BE2C (cell line): ENCODE measurements at regions not wholly inside any gene's neighbourhood (a gene's known extent, or its start where the extent isn't known, plus 50 kb on each side); places are given as distances from the start of the nearest gene placed in this dataset.

Experiments used
- DNase-seq: peaks from one replicate; pipeline ENCODE4 v3.0.0-alpha.2; 2020
- H3K27me3 ChIP-seq: fragments of 250-450 bp; sonication (Bioruptor Pico); 2 replicates; pipeline ENCODE4 v1.5.1; 2020; ENCODE audit warnings: mild to moderate bottlenecking
- H3K36me3 ChIP-seq: fragments of 250-450 bp; sonication (Bioruptor Pico); 2 replicates; pipeline ENCODE4 v1.5.1; 2020; ENCODE audit warnings: mild to moderate bottlenecking
- H3K4me1 ChIP-seq: fragments of 250-450 bp; sonication (Bioruptor Pico); 2 replicates; pipeline ENCODE4 v1.5.1; 2020
- H3K4me3 ChIP-seq: 2 replicates; pipeline ENCODE4 v1.5.1; 2011; ENCODE audit warnings: low read depth, low read length
- H3K9me3 ChIP-seq: fragments of 250-450 bp; sonication (Bioruptor Pico); 2 replicates; pipeline ENCODE4 v1.5.1; 2020
- TF ChIP-seq, protein P1 (sequence below): IDR thresholded peaks from 2 replicates; pipeline ENCODE4 v1.5.1; 2012; ENCODE audit warnings: mild to moderate bottlenecking, low read depth, low read length

DNA sequence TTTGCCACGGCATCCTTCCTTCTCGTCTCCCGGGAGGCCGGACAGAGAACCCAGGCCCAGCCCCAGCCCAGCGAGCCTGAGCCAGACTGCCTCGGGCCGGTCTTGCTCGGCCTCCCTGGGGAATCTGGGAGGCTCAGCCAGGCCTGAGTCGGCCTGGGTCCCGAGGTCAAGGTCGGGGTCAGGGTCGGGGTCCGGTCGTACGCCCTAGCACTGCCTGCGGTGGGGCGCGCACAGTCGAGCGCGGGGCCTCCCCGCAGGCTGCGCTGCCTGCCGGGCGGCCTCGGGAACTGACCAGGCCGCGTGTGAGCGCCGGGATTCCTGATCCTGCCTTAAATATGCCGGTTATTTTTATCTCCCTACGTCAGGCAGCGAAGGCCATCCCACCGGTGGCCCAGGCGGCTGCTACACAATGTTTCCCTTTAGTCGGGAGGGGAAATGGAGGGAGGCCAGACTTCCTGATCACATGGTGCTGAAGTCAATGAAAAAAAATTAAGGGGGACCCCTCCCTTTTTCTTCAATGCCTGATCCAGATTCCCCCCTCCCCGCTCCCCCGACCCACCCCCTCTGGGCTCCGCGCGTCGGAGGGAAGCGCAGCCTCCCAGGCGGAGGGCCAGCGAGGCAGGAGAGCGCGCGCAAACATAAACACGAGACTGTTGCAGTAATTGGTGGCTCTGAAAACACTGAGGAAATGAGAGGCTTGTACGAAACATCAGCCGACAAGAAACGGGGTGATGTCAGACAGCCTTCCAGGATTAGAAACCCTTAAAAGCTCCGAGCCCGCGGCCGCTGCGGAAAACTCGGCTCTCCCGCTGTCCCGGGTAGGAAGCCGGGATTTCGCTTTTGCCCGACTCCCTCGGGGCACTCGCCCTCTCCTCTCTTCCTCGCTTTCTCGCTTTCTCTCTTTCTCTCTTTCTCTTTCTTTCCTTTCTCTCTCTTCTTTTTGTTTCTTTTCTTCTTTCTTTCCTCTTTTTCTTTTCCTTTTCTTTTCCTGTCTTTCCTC lies 148.2 kb upstream of the KLF4 start:
- no peaks in the 10 kb centered on the region for H3K9me3 ChIP-seq
- DNase-seq: peak; percentile 61
- H3K4me3 ChIP-seq: peak overlapping the region; percentile 71
- no peaks in the 10 kb centered on the region for H3K36me3 ChIP-seq
- TF ChIP-seq, protein P1, sequence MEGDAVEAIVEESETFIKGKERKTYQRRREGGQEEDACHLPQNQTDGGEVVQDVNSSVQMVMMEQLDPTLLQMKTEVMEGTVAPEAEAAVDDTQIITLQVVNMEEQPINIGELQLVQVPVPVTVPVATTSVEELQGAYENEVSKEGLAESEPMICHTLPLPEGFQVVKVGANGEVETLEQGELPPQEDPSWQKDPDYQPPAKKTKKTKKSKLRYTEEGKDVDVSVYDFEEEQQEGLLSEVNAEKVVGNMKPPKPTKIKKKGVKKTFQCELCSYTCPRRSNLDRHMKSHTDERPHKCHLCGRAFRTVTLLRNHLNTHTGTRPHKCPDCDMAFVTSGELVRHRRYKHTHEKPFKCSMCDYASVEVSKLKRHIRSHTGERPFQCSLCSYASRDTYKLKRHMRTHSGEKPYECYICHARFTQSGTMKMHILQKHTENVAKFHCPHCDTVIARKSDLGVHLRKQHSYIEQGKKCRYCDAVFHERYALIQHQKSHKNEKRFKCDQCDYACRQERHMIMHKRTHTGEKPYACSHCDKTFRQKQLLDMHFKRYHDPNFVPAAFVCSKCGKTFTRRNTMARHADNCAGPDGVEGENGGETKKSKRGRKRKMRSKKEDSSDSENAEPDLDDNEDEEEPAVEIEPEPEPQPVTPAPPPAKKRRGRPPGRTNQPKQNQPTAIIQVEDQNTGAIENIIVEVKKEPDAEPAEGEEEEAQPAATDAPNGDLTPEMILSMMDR: no peak
- no peaks in the 10 kb centered on the region for H3K4me1 ChIP-seq
- no peaks in the 10 kb centered on the region for H3K27me3 ChIP-seq

DNA sequence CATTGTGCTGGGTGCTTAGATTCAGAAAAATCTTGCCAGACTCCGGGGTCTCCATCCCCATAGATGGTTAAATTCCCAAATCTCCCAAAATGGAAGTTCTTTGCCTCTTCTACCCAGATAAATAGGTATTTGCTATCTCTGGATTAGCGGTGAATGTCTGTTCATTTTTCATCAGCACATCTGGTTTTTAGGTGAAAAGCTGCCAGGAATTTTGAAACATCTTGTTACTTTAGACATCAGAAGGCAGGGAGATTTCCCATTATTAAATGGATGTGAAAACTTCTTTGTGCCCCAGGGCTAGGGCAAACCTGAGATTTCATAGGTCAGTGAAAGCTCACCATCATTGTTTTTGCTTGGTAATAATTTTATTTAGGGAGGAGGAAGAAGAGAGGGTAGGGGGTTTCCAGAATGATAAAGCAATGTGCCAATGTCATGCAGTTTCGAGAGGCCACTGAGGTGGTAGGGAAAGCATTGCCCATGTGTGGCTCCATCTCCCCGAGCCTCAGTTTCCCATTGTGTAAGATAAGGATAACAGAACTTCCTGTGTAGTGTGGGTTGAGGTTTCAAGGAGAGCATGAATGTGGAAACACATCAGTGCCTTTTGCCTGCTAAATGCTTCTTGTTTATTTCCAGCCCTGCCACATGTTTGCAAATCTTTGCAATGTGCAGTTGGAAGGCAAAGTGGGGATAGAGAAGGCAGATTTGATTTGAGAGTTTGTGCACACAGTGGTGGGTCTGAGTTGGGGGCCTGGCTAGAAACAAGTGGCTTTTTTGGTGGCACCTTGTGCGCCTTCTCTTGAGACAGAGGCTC lies 147.2 kb upstream of the KLF4 start:
- TF ChIP-seq, protein P1: no peak
- Histone ChIP-seq H3K4me3 (no peak overlapping the region), H3K9me3 (no peaks in the 10 kb centered on the region), H3K27me3 (no peaks in the 10 kb centered on the region), H3K36me3 (no peaks in the 10 kb centered on the region), H3K4me1 (no peaks in the 10 kb centered on the region)
- DNase-seq: no peak

DNA sequence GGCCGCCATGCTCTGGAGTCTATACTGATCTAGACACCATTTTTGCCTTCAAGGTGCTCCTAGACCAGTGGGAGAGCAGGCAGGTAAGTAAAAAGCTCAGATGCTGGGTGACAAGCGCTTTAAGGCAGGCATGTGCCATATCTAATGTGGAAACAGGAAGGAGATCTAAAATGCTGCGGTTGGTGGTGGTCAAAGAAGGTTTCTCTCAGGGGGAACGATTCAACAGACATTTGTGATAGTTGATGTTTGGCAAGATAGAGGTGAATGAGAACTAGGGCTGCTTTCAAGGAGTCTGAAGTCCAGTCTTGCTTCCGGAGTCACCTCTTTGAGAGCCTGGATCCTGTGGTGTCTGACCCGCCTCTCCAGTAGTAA lies 146.2 kb upstream of the KLF4 start:
- no peaks in the 10 kb centered on the region for H3K36me3 ChIP-seq
- H3K27me3 ChIP-seq: no peaks in the 10 kb centered on the region
- no peak for DNase-seq
- no peak overlapping the region for H3K4me3 ChIP-seq
- no peaks in the 10 kb centered on the region for H3K4me1 ChIP-seq
- TF ChIP-seq, protein P1: no peak
- no peaks in the 10 kb centered on the region for H3K9me3 ChIP-seq

DNA sequence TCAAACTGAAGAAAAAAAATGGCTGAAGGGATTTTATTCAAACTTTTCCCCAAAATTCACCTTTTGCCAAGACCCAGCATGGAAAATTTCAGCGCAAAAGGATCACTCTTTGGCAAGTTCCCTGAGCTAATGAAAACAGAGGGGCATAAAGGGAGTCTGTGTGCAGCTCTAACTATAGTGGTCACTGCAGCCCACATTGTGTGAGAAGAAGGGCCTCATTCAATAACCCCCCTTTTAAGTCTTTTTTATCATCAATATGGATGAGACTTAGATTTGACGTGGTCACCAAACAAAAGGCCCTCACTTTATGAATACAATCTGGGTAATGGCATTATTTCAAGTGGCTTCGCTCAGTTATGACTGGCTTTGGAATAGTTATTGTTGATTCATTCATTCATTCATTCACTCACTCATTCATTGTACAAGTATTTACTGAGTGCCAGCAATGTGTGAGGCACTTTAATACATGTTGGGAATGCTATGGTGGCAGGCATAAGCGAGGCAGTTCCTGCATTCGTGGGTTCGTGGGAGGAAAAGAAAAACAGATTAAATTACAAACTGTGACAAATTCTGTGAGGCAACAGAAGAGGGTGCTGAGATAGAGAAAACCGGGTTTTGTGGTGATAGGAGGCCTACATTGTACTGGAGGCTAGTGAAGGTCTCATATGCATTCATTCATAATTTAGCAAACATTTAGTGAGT lies 145.7 kb upstream of the KLF4 start:
- Histone ChIP-seq H3K9me3 (no peaks in the 10 kb centered on the region), H3K27me3 (no peaks in the 10 kb centered on the region), H3K4me1 (no peaks in the 10 kb centered on the region), H3K4me3 (no peak overlapping the region), H3K36me3 (no peaks in the 10 kb centered on the region)
- no peak for DNase-seq
- TF ChIP-seq, protein P1: no peak

DNA sequence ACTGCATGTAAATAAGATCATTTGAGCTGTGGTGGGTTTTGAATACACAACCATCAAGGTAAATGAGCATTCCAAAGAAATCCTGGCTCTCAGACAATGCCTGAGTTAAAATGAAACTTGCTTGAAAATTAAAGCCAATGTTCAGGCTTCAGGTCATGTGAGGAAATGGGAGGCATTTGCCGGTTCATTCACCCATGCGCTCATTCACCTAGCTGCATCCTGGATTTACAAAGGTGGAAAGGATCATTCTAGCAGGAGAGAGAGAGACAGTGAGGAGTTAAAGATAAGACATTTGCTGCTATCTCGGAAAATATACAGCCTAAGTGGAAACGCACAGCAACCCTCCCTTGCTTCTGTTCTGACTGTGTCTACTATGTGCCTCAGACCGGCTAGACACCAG lies 143.8 kb upstream of the KLF4 start:
- H3K4me1 ChIP-seq: no peaks in the 10 kb centered on the region
- DNase-seq: no peak
- no peaks in the 10 kb centered on the region for H3K27me3 ChIP-seq
- no peaks in the 10 kb centered on the region for H3K36me3 ChIP-seq
- no peak overlapping the region for H3K4me3 ChIP-seq
- TF ChIP-seq, protein P1: no peak
- H3K9me3 ChIP-seq: no peaks in the 10 kb centered on the region
